ENCODE measurements at regions not wholly inside any gene's neighbourhood (a gene's known extent, or its start where the extent isn't known, plus 50 kb on each side); places are given as distances from the start of the nearest gene placed in this dataset.

- TF ChIP-seq ZNF592 (IDR thresholded peaks at IDR 0.05) (no peak), FOXM1 (IDR thresholded peaks at IDR 0.05; ENCODE audit: low read depth, low read length) (no peak), MLLT1 (IDR thresholded peaks at IDR 0.05) (peak; percentile 48; the same call in 1 of the 2 replicates), SMC3 (IDR thresholded peaks at IDR 0.05; ENCODE audit: borderline replicate concordance, low read length) (peak; percentile 93), MYB (IDR thresholded peaks at IDR 0.05; ENCODE audit: borderline replicate concordance, low read depth, low read length) (no peak), USF1 (IDR thresholded peaks at IDR 0.05; ENCODE audit: borderline replicate concordance, extremely low read length, insufficient read depth, low read depth, low read length) (no peak), SRF (IDR thresholded peaks at IDR 0.05; ENCODE audit: low read depth in 2 of 2, low read length in 2 of 2) (no peak)
Observed at GRCh38 chr7:25069900-25070443, 55.1 kb downstream of the CYCS start (continued).
